COLO668 (cell line): ENCODE measurements at regions not wholly inside any gene's neighbourhood (a gene's known extent, or its start where the extent isn't known, plus 50 kb on each side); places are given as distances from the start of the nearest gene placed in this dataset.

ENCODE experiments used
- DNase-seq: peaks from one replicate; lab custom pipeline; 2025; ENCODE audit not compliant: unreplicated experiment; lab: John Stamatoyannopoulos, UW

DNA sequence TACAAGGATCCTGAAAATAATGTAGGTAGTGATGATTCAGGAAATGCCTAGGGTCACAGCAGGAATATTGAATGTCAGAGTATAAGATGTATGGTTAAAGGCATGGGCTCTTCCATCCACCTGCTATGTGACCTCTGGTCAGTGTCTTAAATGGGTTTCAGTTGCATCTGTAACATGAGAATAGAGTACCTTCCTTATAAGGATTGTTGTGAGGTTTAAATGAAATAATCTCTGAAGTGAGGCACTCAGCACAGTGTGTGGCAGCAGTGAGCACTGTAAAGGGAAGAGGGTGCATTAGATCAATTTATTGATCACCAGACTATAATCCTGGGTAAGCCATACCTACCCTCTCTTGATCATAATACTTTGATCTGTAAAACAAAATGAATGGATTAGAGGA, 319.1 kb downstream of the SLC4A3 start:
- DNase-seq, result no peak

- DNase-seq, result no peak
Measured at GRCh38 chr2:219947575-219947974, 320.1 kb downstream of the SLC4A3 start.

DNA sequence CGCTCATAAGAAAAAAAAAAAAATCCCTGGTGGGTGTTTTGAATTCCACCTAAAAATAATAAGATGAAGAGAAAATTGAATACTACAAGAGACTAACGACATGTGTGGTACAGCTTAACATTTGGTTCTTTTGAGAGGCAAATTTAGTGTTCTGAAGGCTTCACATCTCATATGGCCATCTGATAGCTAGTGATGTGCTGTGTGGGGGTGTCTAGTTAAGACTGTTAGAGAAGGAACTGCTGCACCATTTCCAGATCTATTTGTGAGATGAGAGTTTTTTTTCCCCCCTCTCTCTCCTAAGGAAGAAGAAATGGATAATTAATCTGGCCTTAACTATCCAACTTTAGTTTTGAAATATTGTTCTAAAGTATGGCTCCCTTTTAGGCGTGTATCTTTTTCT, 321.6 kb downstream of the SLC4A3 start:
- no peak for DNase-seq

- no peak for DNase-seq
Measured at GRCh38 chr2:219951099-219951498, 323.7 kb downstream of the SLC4A3 start.

GRCh38 chr2:219954331-219954730, 326.9 kb downstream of the SLC4A3 start:
- no peak for DNase-seq

DNA sequence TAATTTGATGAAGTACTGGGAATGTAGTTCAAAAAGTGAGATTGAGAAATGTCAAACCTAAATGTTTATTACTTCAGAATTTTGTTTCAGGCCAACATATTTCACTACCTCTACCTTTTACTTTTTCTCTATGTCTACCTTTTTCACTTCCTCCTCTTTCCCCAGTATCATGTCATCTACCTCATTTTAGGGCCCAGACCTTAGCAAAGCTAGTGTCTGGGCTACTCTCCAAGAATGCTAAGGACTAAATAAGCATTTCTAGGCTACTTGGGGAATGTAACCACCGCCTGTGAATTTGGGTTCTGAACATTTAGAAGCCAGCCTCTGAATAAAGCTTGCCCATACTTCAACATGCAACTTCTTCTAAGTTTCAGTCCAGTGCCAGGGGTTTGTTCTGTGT, 330.4 kb downstream of the SLC4A3 start:
- DNase-seq, result no peak

DNA sequence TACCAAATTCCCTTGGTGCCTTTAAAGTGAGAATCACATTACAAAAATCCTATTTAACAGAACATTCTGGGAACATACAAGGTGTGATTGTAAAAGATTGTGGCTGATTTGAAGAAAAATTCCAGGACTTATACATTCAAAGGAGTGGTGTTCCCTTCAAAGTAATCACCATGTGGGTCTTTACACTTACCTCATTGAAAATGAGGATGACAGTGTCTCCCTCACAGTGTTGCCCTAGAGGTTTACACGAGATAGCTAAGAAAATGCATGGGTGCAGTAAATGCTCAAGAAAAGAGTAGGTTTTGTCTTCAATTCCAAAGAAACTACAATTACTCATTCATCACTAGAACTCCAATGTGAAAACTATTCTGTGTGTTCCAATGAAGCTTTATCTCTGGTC, 331.5 kb downstream of the SLC4A3 start:
- no peak for DNase-seq

GRCh38 chr2:219959471-219959870, 332.0 kb downstream of the SLC4A3 start:
- no peak for DNase-seq

DNA sequence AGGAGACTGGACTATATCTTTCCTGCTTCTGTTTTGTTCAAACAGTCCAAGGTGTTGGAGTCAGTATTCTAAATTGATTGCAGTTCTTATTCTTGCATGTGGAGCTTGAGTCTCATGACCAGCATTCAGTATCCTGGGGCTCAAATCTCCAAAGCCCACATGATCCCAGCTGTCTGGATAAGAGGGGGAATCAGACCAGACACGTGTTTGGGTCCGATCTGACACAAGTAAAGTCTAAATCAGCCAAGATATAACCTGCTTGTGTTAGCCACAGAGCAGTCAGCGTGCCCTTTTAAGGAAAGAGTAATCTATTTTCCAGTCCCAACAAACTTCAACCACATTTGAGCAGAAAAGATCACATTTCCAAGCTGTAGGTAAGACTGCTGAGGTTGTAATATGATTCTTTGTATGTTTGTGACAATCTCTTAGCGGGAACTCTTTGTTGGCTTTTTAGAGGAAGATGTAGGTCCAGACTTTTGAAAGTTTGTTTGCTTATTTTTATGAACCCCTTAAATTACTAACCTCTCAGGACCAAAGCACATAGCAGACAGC, 334.6 kb downstream of the SLC4A3 start:
- no peak for DNase-seq

GRCh38 chr2:219962801-219963200, 335.4 kb downstream of the SLC4A3 start:
- DNase-seq, result no peak

DNA sequence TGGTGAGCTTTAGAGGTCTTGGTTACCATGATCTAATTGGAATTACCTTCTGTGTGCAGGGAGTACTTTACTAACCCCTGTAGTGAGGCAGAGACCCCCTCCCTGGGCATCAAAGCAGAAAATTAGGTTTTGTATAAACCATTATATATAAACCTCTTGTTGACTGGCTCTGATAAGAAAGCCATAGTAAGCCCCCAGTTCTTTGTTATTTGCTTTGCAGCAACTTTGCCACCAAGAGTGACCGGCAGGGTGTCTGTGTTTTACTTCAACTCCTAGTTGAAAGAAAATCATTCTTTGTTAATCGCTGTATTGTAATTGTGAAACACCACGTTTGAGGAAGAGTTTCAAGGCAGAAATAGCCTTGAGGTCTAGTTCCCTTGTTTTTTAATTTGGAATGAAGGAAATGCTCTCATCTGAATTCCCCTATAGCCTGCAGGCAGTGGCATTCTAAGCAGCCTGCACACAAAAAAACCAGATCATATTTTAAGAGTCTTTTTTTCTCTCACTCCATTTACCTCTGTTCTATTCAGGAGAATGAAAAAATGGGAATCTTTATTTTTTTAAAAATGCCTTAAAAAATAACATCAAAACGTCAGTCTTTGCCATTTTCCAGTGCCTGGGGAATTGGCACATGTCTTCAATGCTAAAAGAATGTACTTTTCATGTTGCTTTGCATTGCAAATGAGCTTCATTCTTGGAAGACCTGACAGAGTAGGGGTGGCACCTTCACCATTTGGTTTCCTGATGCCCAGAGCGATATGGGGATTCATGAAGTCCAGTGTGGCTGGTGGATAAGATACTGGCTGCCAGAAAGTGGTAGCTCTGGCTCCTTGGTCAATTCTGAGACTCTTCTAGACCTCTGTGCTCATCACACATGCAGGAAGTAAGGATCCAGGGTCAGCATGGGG, 338.1 kb downstream of the SLC4A3 start:
- DNase-seq, result no peak

DNA sequence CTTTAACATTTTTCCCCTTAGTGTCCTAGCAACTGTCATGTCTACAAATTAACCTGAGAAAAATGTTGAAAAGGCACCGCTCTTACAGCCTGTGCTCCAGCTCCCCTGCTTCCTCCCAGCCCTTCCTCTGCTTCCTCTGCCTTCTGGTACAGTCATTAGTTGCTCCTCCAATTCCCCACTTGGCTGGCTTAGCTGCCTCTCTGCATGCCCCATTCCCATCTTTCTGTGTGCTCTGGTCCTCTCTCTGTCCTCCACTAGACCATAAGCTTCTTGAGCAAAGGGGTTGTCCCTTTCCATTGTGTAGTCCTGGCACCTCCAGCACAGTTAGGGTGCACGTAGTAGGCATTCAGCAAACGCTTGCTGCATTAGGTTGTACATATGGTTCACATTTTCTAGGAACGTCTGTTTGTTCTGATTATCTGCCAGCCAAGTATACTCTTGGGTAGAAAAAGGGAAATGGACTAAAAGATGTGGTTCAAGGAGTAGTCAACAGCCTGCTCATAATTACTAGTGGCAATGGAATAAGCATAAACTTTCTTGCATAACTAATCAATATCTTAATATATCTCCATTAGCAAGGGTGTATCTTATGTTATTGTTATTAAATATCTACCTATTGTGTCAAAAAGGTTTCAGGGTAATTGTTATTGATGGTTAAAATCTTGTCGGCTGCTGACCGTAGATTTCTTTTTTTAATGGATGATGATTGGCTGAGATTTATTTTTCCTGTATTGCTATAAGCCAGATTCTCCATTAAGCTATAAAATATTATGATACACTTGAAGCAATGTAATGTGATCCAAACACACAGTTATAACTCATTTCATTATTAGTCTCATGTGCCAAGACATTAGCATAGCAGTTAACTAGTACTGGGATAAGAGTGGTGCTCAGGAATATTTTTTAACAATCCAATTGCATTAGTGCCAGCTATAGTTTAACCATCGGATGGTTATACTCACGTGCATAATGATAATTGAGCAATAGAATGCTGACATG, 340.1 kb downstream of the SLC4A3 start:
- no peak for DNase-seq

GRCh38 chr2:219968685-219969345, 341.4 kb downstream of the SLC4A3 start:
- no peak for DNase-seq

GRCh38 chr2:219969508-219969907, 342.1 kb downstream of the SLC4A3 start:
- DNase-seq, result no peak

GRCh38 chr2:219973136-219973535, 345.7 kb downstream of the SLC4A3 start:
- no peak for DNase-seq

- no peak for DNase-seq
Measured at GRCh38 chr2:219976871-219977270, 349.4 kb downstream of the SLC4A3 start.

- no peak for DNase-seq
Measured at GRCh38 chr2:219980638-219981037, 353.2 kb downstream of the SLC4A3 start.

DNA sequence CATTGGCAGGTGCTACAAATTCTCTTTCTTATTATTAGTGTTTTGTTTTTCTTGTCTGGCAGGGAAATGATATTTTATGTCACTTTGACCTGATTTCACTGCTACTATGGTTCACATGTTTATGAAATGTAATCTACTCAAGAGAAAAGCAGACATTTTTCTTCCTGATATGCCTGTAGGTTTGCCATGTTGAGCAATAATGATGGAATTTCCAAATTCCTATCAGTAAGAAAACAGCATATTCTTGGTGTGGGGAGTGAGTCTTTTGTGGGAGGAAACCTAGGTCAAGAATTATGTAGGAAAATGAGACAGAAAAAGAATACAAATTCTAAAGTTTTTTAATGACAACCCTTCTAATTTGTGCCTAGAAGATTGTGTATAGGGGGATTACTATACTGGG, 356.4 kb downstream of the SLC4A3 start:
- no peak for DNase-seq

DNA sequence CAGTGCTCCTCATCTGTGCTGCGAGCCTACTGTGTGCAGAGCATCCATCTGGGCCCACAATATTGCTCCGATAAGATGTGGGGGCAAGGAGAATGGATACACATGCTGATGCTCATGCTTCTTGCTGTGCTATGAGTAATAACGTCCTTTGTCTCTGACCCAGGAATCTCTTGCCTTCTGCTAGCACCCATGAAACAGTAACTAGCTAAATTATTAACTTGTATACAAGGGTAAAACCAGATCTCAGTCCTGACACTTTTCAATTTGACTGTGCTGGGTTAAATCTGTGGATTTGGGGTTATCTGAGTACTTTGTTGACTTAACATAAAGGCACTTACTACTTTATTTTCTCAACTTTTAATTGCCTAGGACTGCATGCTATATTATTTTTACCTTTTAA, 357.6 kb downstream of the SLC4A3 start:
- DNase-seq, result no peak

- DNase-seq, result no peak
Measured at GRCh38 chr2:219987830-219988229, 360.4 kb downstream of the SLC4A3 start.

DNA sequence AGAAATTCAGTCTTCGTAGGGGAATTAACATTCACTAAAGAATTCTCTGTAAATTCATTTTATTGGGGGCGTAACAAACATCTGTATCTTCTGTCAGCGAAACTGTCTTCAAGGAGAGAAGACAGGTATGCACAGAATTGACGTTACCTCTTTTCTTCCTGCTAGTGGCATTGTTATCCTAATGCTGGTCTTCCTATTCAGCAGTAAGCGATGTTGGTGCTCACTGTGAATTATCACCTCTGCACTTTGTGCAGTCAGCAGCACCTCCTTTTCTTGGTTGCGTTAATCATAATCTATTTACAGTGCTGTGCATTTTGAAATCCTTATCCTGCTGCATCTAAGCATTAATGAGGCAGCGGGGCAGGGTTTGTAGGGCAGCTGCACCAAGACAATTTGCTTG, 362.3 kb downstream of the SLC4A3 start:
- no peak for DNase-seq
